ENCODE measurements at regions not wholly inside any gene's neighbourhood (a gene's known extent, or its start where the extent isn't known, plus 50 kb on each side); places are given as distances from the start of the nearest gene placed in this dataset.

DNA sequence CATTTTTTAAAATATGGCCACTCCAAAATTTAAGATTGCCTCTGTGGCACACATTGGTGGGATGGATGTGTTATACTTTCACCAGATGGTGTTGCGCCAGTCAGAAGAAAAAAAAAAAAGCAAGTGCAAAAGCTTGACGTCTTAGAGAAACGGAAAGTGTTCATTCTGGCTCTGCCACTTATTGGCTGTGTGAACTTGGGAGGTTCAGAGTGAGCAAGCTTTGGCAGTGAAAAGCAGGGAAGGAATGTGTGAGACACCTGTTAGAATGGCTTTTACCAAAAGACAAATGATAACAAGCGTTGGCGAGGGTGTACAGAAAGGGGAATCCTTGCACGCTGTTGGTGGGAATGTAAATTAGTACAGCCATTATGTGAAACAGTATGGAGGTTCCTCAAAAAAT, 298.0 kb downstream of the TMEM114 start:
- no peaks in the 10 kb centered on the region for H3K27me3 ChIP-seq (replicated peaks)
- no peak overlapping the region for H3K27ac ChIP-seq
- H3K4me3 ChIP-seq (ENCODE audit: low read depth, low read length): no peak overlapping the region
- no peaks in the 10 kb centered on the region for H3K36me3 ChIP-seq (replicated peaks)
- TF ChIP-seq, protein P1, sequence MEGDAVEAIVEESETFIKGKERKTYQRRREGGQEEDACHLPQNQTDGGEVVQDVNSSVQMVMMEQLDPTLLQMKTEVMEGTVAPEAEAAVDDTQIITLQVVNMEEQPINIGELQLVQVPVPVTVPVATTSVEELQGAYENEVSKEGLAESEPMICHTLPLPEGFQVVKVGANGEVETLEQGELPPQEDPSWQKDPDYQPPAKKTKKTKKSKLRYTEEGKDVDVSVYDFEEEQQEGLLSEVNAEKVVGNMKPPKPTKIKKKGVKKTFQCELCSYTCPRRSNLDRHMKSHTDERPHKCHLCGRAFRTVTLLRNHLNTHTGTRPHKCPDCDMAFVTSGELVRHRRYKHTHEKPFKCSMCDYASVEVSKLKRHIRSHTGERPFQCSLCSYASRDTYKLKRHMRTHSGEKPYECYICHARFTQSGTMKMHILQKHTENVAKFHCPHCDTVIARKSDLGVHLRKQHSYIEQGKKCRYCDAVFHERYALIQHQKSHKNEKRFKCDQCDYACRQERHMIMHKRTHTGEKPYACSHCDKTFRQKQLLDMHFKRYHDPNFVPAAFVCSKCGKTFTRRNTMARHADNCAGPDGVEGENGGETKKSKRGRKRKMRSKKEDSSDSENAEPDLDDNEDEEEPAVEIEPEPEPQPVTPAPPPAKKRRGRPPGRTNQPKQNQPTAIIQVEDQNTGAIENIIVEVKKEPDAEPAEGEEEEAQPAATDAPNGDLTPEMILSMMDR (IDR thresholded peaks at IDR 0.05; ENCODE audit: low read depth, low read length, missing control alignments): no peak
- in situ Hi-C loops (cut with HindIII; ENCODE audit: low pct_ligation_motif_present, low sequenced_read_pairs): no loop called here
- no peak for DNase-seq

DNA sequence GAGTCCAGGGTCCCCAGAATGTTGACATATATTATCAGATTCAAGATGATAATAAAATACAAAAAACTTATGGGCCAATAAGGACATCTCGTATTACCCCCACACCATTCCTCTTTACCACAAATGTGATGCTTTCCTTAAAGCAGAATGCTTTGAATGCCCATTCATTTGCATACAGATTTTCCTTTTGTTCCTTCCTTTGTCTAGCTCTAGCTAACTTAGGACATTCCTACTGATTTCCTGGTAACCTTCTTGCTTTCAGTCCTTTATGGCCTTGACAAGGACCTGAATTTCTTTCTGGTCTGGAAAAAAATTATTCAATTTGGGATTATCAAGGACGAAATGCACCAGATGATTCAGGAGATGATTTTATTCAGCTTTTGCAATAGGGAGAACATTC, 304.0 kb downstream of the TMEM114 start:
- Histone ChIP-seq H3K27ac (no peak overlapping the region), H3K4me3 (ENCODE audit: low read depth, low read length) (no peak overlapping the region), H3K27me3 (replicated peaks) (no peaks in the 10 kb centered on the region), H3K36me3 (replicated peaks) (no peaks in the 10 kb centered on the region)
- DNase-seq: no peak
- TF ChIP-seq, protein P1 (IDR thresholded peaks at IDR 0.05; ENCODE audit: low read depth, low read length, missing control alignments): no peak
- in situ Hi-C loops (cut with HindIII; ENCODE audit: low pct_ligation_motif_present, low sequenced_read_pairs): no loop called here

DNA sequence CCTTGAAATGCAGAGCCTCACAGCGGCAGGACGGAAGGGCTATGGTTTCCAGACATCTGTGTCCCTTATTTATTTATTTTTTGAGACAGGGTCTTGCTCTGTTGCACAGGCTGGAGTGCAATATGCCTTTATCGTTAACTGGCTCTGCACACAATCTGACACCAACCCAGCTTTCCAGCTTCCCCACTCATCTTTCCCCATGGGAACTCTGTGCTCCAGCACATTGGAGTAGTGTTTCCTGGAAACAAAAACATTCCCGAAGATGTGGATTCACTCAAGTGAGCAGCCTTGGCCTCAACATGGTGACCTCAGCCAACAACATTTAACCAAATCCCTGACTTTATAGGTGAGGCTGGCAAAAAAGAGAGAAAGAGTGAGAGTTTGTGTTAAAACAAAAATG, 307.1 kb downstream of the TMEM114 start:
- Histone ChIP-seq H3K36me3 (replicated peaks) (no peaks in the 10 kb centered on the region), H3K27me3 (replicated peaks) (no peaks in the 10 kb centered on the region), H3K4me3 (ENCODE audit: low read depth, low read length) (no peak overlapping the region), H3K27ac (no peak overlapping the region)
- in situ Hi-C loops (cut with HindIII; ENCODE audit: low pct_ligation_motif_present, low sequenced_read_pairs): no loop called here
- no peak for DNase-seq
- TF ChIP-seq, protein P1 (IDR thresholded peaks at IDR 0.05; ENCODE audit: low read depth, low read length, missing control alignments): no peak

DNA sequence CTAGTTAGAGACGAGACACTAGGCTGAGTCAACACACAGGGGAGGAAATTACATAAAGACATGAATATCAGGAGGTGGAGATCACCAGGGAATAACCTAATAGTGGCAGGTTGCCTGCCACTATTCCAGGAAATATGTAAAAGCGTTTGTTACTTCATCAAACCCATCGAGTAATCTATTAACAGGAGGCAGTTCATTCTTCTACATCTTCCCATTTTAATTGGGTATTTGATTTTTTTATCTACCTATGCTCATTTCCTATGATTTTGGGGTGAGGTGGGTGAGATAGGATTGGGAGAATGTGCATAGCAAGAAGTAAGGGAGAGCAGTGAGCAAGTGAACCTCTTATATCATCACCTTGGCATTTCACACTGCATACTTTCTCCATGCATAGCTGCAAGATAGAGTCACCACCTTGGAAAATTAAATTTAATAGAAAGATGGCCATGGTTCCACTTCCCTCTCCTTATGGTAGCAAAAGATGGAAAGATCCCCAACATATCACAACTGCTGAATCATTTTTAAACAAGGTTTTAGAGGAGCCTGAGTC, 312.2 kb downstream of the TMEM114 start:
- no peak overlapping the region for H3K27ac ChIP-seq
- no peak for DNase-seq
- no peaks in the 10 kb centered on the region for H3K36me3 ChIP-seq (replicated peaks)
- in situ Hi-C loops (cut with HindIII; ENCODE audit: low pct_ligation_motif_present, low sequenced_read_pairs): no loop called here
- H3K27me3 ChIP-seq (replicated peaks): no peaks in the 10 kb centered on the region
- TF ChIP-seq, protein P1 (IDR thresholded peaks at IDR 0.05; ENCODE audit: low read depth, low read length, missing control alignments): no peak
- no peak overlapping the region for H3K4me3 ChIP-seq (ENCODE audit: low read depth, low read length)

DNA sequence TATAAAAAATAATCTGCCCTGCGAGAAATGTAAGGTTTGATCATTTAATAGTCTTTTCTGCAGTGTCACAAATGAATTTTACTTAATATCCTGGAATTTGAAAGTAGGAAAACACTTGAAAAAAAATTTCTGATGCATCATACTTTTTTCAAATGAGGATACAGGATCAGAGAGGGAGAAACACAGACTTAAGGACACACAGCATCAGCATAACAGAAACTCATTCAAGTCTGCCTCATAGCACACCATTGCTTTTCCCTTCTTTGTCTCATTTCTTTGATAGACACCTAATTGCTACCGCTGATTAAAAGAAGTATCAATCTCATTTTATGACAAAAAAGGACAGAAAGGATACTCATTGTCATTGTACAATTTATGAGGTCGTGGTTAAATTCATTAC, 319.0 kb downstream of the TMEM114 start:
- no peak for DNase-seq
- TF ChIP-seq, protein P1 (IDR thresholded peaks at IDR 0.05; ENCODE audit: low read depth, low read length, missing control alignments): no peak

DNA sequence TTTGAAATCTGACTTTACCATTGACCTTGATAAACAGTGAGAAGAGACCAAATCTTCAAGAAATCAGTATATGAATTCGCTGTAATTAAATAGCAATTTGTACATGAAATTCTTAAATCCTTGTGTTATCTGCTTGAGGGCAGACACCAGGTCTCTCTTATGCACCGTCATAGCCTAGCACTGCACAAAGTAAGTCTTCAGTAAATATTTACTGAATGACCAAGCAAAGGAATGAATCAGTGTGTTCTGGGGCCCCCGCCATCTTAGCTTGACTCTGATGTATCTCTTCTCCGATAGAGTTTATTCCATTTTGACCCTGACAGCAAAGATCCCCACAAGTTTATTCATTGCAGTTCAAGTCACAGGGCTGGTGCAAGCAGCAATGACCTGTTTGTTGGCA, 328.0 kb downstream of the TMEM114 start:
- no peaks in the 10 kb centered on the region for H3K27me3 ChIP-seq (replicated peaks)
- no peaks in the 10 kb centered on the region for H3K36me3 ChIP-seq (replicated peaks)
- in situ Hi-C loops (cut with HindIII; ENCODE audit: low pct_ligation_motif_present, low sequenced_read_pairs): no loop called here
- H3K27ac ChIP-seq: no peak overlapping the region
- no peak for DNase-seq
- TF ChIP-seq, protein P1 (IDR thresholded peaks at IDR 0.05; ENCODE audit: low read depth, low read length, missing control alignments): no peak
- H3K4me3 ChIP-seq (ENCODE audit: low read depth, low read length): no peak overlapping the region

More for the DNA sequence above, 319.0 kb downstream of the TMEM114 start:
- Histone ChIP-seq H3K27ac (no peak overlapping the region), H3K4me3 (ENCODE audit: low read depth, low read length) (no peak overlapping the region), H3K27me3 (replicated peaks) (no peaks in the 10 kb centered on the region), H3K36me3 (replicated peaks) (no peaks in the 10 kb centered on the region)
- in situ Hi-C loops (cut with HindIII; ENCODE audit: low pct_ligation_motif_present, low sequenced_read_pairs): no loop called here

All from brain microvascular endothelial cell (primary cell).